WI38 (cell line): ENCODE measurements at regions not wholly inside any gene's neighbourhood (a gene's known extent, or its start where the extent isn't known, plus 50 kb on each side); places are given as distances from the start of the nearest gene placed in this dataset.
A peak's percentile ranks its signal among the peaks of the same experiment; 100 is the strongest.

Experiments
- H3K4me3 ChIP-seq: 2 replicates; pipeline ENCODE4 v1.5.1; 2011; ENCODE audit warnings: low read depth, mild to moderate bottlenecking, control low read depth, low read length
- TF ChIP-seq, protein P1 (sequence below): IDR thresholded peaks from 2 replicates; pipeline ENCODE4 v1.5.1; 2012; ENCODE audit warnings: low read depth, mild to moderate bottlenecking, control low read depth, low read length

- H3K4me3 ChIP-seq, result no peak overlapping the region
- TF ChIP-seq, protein P1, sequence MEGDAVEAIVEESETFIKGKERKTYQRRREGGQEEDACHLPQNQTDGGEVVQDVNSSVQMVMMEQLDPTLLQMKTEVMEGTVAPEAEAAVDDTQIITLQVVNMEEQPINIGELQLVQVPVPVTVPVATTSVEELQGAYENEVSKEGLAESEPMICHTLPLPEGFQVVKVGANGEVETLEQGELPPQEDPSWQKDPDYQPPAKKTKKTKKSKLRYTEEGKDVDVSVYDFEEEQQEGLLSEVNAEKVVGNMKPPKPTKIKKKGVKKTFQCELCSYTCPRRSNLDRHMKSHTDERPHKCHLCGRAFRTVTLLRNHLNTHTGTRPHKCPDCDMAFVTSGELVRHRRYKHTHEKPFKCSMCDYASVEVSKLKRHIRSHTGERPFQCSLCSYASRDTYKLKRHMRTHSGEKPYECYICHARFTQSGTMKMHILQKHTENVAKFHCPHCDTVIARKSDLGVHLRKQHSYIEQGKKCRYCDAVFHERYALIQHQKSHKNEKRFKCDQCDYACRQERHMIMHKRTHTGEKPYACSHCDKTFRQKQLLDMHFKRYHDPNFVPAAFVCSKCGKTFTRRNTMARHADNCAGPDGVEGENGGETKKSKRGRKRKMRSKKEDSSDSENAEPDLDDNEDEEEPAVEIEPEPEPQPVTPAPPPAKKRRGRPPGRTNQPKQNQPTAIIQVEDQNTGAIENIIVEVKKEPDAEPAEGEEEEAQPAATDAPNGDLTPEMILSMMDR, result no peak
Observed at GRCh38 chr2:34030273-34030672, 431.2 kb upstream of the FAM98A start.

- H3K4me3 ChIP-seq, result no peak overlapping the region
- TF ChIP-seq, protein P1, result no peak
Observed at GRCh38 chr2:34029073-34029472, 430.0 kb upstream of the FAM98A start.

DNA sequence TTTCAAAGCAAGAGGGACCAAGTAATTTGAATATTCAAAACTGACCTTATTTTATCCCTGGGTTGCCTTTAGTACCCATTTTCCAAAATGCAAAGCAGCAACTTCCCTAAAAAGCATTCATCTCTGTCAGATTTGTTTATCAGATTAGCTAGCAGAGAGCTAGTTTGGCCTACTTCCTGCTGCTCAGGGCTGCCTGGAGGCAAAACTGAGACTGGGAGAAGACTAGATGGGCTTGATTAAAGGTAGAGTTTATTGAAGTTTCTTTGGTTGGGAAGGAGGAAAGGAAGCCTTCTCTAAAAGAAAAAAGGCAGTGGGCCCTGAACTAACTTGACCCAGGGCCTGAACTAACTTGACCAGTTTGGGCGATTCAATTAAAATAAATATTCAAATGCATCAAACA is 426.1 kb upstream of the FAM98A start:
- TF ChIP-seq, protein P1, result no peak

GRCh38 chr2:34012715-34013302 is 413.7 kb upstream of the FAM98A start:
- H3K4me3 ChIP-seq, result no peak overlapping the region
- TF ChIP-seq, protein P1, result 0 out of 2 replicates have a peak, but pooled peaks have one; percentile 7

More for the DNA sequence above, 426.1 kb upstream of the FAM98A start:
- H3K4me3 ChIP-seq, result no peak overlapping the region

GRCh38 chr2:34011684-34012083 is 412.6 kb upstream of the FAM98A start:
- TF ChIP-seq, protein P1, result no peak
- H3K4me3 ChIP-seq, result no peak overlapping the region

DNA sequence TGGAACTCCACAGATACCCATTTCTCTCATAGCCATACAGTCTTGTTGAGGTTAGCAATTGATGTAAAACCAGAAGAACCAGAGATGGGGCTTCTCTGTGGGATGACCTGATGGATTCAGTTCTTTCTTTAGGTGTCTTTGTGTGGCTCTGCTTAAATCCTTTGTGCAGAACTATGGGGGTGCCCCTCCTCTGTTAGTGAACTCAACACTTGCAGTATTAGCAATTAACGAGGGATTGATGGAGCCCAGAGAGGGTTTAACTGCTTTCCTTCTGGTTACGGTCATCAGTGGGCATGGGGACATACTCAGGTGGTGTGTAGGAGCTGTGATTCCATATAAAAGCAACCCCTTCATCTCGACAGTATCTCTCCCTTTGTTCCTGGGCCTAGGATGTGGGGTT is 406.8 kb upstream of the FAM98A start:
- TF ChIP-seq, protein P1, result no peak
- H3K4me3 ChIP-seq, result no peak overlapping the region

GRCh38 chr2:34004936-34005335 is 405.8 kb upstream of the FAM98A start:
- TF ChIP-seq, protein P1, result no peak
- no peak overlapping the region for H3K4me3 ChIP-seq
